Activated CD4-positive, alpha-beta T cell treated with anti-CD3 and anti-CD28 coated beads, Interleukin-10, Interleukin-2, amounts not matched to agents 100 ng/mL and 50 ng/mL, durations not matched to agents 16 hours and 8 hours (primary cell): ENCODE measurements at regions not wholly inside any gene's neighbourhood (a gene's known extent, or its start where the extent isn't known, plus 50 kb on each side); places are given as distances from the start of the nearest gene placed in this dataset.
A peak's percentile ranks its signal among the peaks of the same experiment; 100 is the strongest.
"Not testable (repeated sequence)": the region's sequence is repeated elsewhere in the genome, so short reads cannot be mapped to it uniquely, and the experiment has no call there.

ENCODE experiments used
- DNase-seq: peaks from one replicate; pipeline ENCODE4 v3.0.0-alpha.2; 2020

- DNase-seq: no peak
Observed at GRCh38 chr4:20122198-20122988, 129.3 kb upstream of the SLIT2 start.

DNA sequence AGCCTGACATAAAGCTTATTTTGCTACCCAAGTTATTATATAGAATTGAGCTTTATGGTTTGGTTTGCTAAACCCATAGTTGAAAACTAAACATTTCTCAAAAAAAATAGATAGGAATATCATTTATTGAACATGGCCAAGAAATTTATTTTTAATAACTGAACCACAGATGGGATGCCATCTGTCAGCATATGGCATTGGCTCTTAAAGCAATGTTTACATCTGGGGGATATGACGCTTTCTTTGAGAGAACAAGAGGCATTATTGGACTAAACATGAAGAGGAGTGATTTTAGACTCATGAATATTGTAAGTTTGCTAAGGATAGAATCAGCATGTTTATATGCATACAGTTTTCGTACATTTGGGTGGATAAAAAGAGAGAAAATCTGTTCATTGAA, 132.6 kb upstream of the SLIT2 start:
- no peak for DNase-seq

- no peak for DNase-seq
Observed at GRCh38 chr4:20109391-20109790, 142.3 kb upstream of the SLIT2 start.

DNA sequence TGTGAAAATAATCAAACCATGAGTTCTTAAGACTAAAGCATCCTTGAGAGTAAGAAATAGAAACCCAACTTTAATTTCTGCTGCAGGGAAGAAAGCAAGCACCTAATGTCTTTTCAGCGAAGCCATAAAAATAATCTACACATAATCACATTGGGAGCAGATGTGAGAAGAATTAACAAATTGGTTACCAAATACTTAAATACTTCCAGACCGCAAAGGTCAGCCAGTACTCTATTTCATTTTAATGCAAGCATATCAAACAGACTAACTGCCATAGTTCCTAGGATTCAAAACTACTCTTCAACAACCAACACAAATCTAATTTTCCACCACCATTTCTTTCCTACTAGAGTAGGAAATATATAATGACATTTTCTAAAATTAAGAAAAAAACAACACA, 144.8 kb upstream of the SLIT2 start:
- no peak for DNase-seq

- DNase-seq: no peak
Observed at GRCh38 chr4:20101831-20102230, 149.9 kb upstream of the SLIT2 start.

GRCh38 chr4:20096911-20097310, 154.8 kb upstream of the SLIT2 start:
- no peak for DNase-seq

DNA sequence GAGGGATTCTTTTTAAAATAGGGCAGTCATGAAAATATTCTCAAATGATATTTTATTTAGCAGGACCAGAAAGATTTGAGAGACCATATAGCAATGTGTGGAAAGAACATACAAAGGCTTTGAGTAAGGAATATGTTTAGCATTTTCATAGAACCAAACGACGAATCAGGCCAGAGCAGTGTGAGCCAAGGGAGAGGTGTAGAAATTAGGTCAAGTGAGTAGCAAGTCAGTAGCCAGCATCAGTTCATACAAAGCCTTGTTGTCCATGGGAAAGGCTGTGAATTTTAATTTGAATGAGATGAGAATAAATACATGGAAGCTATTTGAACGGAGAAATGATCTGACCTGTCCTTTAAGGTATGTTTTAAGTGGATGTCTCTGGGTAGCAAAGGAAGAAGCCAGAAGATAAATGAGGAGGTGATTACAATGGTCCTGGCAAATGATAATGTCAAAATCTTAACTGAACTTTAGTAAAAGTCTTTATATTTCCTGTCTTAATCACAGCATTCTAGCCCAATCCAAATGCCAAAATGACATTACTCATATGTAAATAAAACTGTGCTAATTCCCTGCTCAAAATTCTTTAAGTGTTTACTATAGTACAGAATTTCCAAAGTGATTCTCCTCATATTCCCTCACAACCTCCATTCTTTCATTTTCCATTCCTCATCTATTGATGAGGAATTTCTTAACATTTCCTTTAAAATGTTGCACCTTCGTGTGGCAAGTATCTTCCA, 155.7 kb upstream of the SLIT2 start:
- DNase-seq: no peak

- no peak for DNase-seq
Observed at GRCh38 chr4:20091781-20092180, 159.9 kb upstream of the SLIT2 start.

- no peak for DNase-seq
Observed at GRCh38 chr4:20087522-20087911, 164.2 kb upstream of the SLIT2 start.

- no peak for DNase-seq
Observed at GRCh38 chr4:20086799-20087521, 164.7 kb upstream of the SLIT2 start.

- no peak for DNase-seq
Observed at GRCh38 chr4:20086067-20086798, 165.5 kb upstream of the SLIT2 start.

GRCh38 chr4:20085653-20086052, 166.1 kb upstream of the SLIT2 start:
- DNase-seq: no peak

- DNase-seq: no peak
Observed at GRCh38 chr4:20085156-20085555, 166.5 kb upstream of the SLIT2 start.

- DNase-seq: peak; percentile 3
Observed at GRCh38 chr4:20084488-20084887, 167.2 kb upstream of the SLIT2 start.

- no peak for DNase-seq
Observed at GRCh38 chr4:20078644-20079043, 173.1 kb upstream of the SLIT2 start.

DNA sequence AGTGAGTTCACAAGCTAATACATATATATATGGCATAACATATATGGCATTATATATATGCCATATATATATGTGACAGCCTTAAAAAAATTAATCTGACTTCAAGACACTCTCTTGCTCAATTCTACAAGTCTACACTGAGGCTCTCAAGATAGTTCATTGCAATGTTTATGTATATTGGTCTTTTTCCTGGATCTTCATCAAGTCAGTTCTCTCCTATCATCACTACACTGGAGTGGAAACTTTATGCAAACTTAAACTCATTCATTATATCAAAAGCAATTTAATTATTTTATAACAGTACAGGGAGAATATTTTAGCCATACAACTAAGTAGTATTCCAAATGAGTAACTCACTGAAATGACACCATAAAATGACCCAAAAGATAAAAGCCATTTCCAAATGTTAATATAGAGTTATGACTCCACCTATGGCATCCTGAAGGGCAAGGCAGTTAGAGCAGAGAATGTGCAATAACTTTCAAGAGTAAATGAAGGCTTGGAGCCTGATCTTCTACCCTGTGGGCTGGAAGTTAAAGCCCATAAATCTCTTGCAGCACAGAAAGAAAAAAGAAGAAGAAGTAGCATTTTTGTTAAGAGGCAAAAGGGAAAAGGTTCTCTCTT, 176.3 kb upstream of the SLIT2 start:
- DNase-seq: no peak

DNA sequence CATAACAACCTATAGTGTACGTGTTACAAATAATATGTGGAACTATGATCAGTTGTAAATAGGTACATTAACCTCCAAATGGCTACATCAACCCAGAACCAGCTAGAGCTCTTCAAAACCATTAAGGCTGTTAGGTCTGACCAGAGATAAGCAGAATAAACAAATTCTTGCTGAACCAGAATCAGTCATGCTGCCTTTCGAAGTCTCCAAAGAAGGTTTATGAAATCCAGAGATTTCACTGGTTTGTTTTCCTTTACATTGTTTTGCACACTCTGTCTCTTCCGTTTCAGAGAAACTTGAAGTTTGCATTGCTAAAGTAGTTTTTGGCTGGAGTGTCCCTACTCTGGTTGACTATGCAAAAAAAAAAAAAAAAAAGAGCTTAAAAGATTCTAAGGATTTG, 177.3 kb upstream of the SLIT2 start:
- DNase-seq: no peak

DNA sequence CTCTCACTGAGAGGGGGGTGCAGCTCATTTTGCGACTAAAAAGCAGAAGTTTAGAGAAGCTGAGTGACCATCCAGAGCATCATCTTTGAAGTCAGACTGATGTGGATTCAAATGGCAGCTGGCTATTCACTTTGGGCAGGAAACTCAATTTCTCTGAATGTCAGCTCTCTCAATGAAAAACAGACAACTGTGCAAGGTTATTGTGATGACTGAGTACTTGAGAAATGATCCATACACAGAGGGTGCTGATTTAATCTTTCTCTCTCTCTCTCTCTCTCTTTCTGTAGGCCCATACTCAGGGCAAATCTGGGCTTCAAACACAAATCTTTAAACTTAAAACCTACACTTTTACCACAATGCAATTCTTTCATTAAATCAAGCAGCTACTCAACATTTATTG, 185.8 kb upstream of the SLIT2 start:
- no peak for DNase-seq

GRCh38 chr4:20062857-20063256, 188.8 kb upstream of the SLIT2 start:
- not testable (repeated sequence) for DNase-seq

- DNase-seq: no peak
Observed at GRCh38 chr4:20062054-20062453, 189.7 kb upstream of the SLIT2 start.

DNA sequence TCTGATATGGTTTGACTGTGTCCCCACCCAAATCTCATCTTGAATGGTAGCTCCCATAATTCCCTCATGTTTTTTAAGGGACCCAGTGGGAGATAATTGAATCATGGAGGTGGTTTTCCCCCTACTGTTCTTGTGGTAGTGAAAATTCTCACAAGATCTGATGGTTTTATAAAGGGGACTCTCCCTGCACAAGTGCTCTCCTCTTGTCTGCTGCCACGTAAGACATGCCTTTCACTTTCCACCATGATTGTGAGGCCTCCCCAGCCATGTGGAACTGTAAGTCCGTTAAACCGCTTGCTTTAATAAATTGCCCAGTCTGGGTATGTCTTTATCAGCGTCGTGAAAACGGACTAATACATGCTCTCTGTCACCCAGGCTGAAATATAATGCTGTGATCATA, 200.9 kb upstream of the SLIT2 start:
- no peak for DNase-seq

GRCh38 chr4:20049889-20050288, 201.8 kb upstream of the SLIT2 start:
- DNase-seq: no peak
